OCI-LY1 (cell line): ENCODE measurements at regions not wholly inside any gene's neighbourhood (a gene's known extent, or its start where the extent isn't known, plus 50 kb on each side); places are given as distances from the start of the nearest gene placed in this dataset.

Experiments
- H2AFZ ChIP-seq: fragments of 200-600 bp; sonication (generic), shearing (Covaris generic); 2 replicates; pipeline ENCODE4 v1.6.0; 2014; ENCODE audit warnings: antibody characterized with exemption, mild to moderate bottlenecking, low read length
- H3F3A ChIP-seq: fragments of 200-600 bp; sonication (generic), shearing (Covaris generic); 2 replicates; pipeline ENCODE4 v1.6.0; 2014; ENCODE audit warnings: mild to moderate bottlenecking, antibody characterized with exemption, low read length, moderate library complexity; ENCODE audit not compliant: insufficient read depth
- H3K27ac ChIP-seq: fragments of 200-600 bp; sonication (generic); 2 replicates; pipeline ENCODE4 v1.5.1; 2014; ENCODE audit warnings: low read length, mixed run types, mild to moderate bottlenecking, low read depth; ENCODE audit not compliant: poor library complexity, severe bottlenecking
- H3K27me3 ChIP-seq: fragments of 200-600 bp; sonication (generic); 2 replicates; pipeline ENCODE4 v1.6.0; 2014; ENCODE audit warnings: antibody characterized with exemption, mild to moderate bottlenecking, low read length, moderate library complexity; ENCODE audit not compliant: insufficient read depth
- H3K36me3 ChIP-seq: fragments of 200-600 bp; sonication (generic); 2 replicates; pipeline ENCODE4 v1.6.1; 2014; ENCODE audit warnings: mild to moderate bottlenecking, antibody characterized with exemption, low read length, moderate library complexity, mixed read lengths; ENCODE audit not compliant: insufficient read depth
- H3K4me1 ChIP-seq: fragments of 200-600 bp; sonication (generic); 2 replicates; pipeline ENCODE4 v1.5.1; 2014; ENCODE audit warnings: mild to moderate bottlenecking, low read length, moderate library complexity; ENCODE audit not compliant: insufficient read depth, severe bottlenecking
- H3K4me2 ChIP-seq: fragments of 200-600 bp; sonication (generic), shearing (Covaris generic); 2 replicates; pipeline ENCODE4 v1.6.1; 2014; ENCODE audit warnings: low read length
- H3K4me3 ChIP-seq: fragments of 200-600 bp; sonication (generic); 2 replicates; pipeline ENCODE4 v1.5.1; 2014; ENCODE audit warnings: low read length, low read depth, mild to moderate bottlenecking, mixed read lengths; ENCODE audit not compliant: poor library complexity, severe bottlenecking
- H3K79me2 ChIP-seq: fragments of 200-600 bp; shearing (Covaris generic); 2 replicates; pipeline ENCODE4 v1.6.1; 2016; ENCODE audit warnings: mixed run types, low read length, mixed read lengths; ENCODE audit not compliant: insufficient read depth
- H3K9ac ChIP-seq: fragments of 200-600 bp; sonication (generic), shearing (Covaris generic); 2 replicates; pipeline ENCODE4 v1.6.1; 2014; ENCODE audit warnings: mild to moderate bottlenecking, low read length, mixed read lengths
- H3K9me2 ChIP-seq: fragments of 200-600 bp; sonication (generic), shearing (Covaris generic); 2 replicates; pipeline ENCODE4 v1.6.1; 2014; ENCODE audit warnings: low read depth, mild to moderate bottlenecking, low read length, mixed read lengths
- H3K9me3 ChIP-seq: fragments of 200-600 bp; shearing (Covaris generic); 2 replicates; pipeline ENCODE4 v1.6.1; 2014; ENCODE audit warnings: low read length, mixed read lengths
- H4K20me1 ChIP-seq: fragments of 200-600 bp; sonication (generic), shearing (Covaris generic); 2 replicates; pipeline ENCODE4 v1.6.0; 2016; ENCODE audit warnings: mild to moderate bottlenecking, low read length; ENCODE audit not compliant: insufficient read depth
- CTCF ChIP-seq: fragments of 200-600 bp; sonication (generic), shearing (Covaris generic); IDR thresholded peaks from 2 replicates; pipeline ENCODE4 v1.5.1; 2017; ENCODE audit warnings: mild to moderate bottlenecking, antibody characterized with exemption, low read length, moderate library complexity, mixed read lengths
- EZH2 ChIP-seq: fragments of 200-600 bp; sonication (generic), shearing (Covaris generic); IDR thresholded peaks from 2 replicates; pipeline ENCODE4 v1.8.0; 2017; ENCODE audit warnings: borderline replicate concordance, mixed run types, mild to moderate bottlenecking, antibody characterized with exemption, low read length, moderate library complexity, mixed read lengths

- Histone ChIP-seq H3K9me3 (no peaks in the 10 kb centered on the region), H3K27ac (no peak overlapping the region), H3K4me1 (peaks cover 4% of the 10 kb centered on the region), H3F3A (no peaks in the 10 kb centered on the region), H3K4me3 (no peak overlapping the region), H3K9me2 (no peaks in the 10 kb centered on the region), H3K79me2 (no peaks in the 10 kb centered on the region), H3K4me2 (no peak overlapping the region), H3K9ac (no peak overlapping the region), H2AFZ (no peak overlapping the region), H3K36me3 (no peaks in the 10 kb centered on the region), H4K20me1 (no peaks in the 10 kb centered on the region), H3K27me3 (no peaks in the 10 kb centered on the region)
- TF ChIP-seq CTCF: no peak
- no peak for TF ChIP-seq EZH2
Observed at GRCh38 chr2:104358122-104358521, 495.8 kb upstream of the POU3F3 start.

- H3F3A ChIP-seq: no peaks in the 10 kb centered on the region
- H3K9me2 ChIP-seq: no peaks in the 10 kb centered on the region
- no peak for TF ChIP-seq CTCF
- no peak for TF ChIP-seq EZH2
Observed at GRCh38 chr2:104361414-104361813, 492.5 kb upstream of the POU3F3 start.

GRCh38 chr2:104368089-104368488 is 485.8 kb upstream of the POU3F3 start:
- no peaks in the 10 kb centered on the region; the same call in 1 of the 2 replicates for H3K27me3 ChIP-seq
- H3K9ac ChIP-seq: no peak overlapping the region
- H3K4me3 ChIP-seq: no peak overlapping the region
- H3K79me2 ChIP-seq: no peaks in the 10 kb centered on the region
- H3K9me3 ChIP-seq: no peaks in the 10 kb centered on the region
- no peak for TF ChIP-seq CTCF
- no peak for TF ChIP-seq EZH2
- no peak overlapping the region for H2AFZ ChIP-seq
- no peaks in the 10 kb centered on the region for H3K36me3 ChIP-seq
- H3K9me2 ChIP-seq: no peaks in the 10 kb centered on the region
- H3F3A ChIP-seq: no peaks in the 10 kb centered on the region
- no peak overlapping the region for H3K4me2 ChIP-seq
- H3K27ac ChIP-seq: no peak overlapping the region
- H4K20me1 ChIP-seq: no peaks in the 10 kb centered on the region
- H3K4me1 ChIP-seq: no peaks in the 10 kb centered on the region

More at GRCh38 chr2:104361414-104361813, 492.5 kb upstream of the POU3F3 start:
- Histone ChIP-seq H3K36me3 (no peaks in the 10 kb centered on the region), H3K27me3 (no peaks in the 10 kb centered on the region), H3K27ac (no peak overlapping the region), H4K20me1 (no peaks in the 10 kb centered on the region), H3K4me3 (no peak overlapping the region), H3K9ac (no peak overlapping the region), H3K79me2 (no peaks in the 10 kb centered on the region), H3K4me1 (peaks cover 3% of the 10 kb centered on the region), H3K4me2 (no peak overlapping the region), H3K9me3 (no peaks in the 10 kb centered on the region), H2AFZ (no peak overlapping the region)
